DND-41 (cell line): ENCODE measurements at regions not wholly inside any gene's neighbourhood (a gene's known extent, or its start where the extent isn't known, plus 50 kb on each side); places are given as distances from the start of the nearest gene placed in this dataset.
"Not testable (repeated sequence)": the region's sequence is repeated elsewhere in the genome, so short reads cannot be mapped to it uniquely, and the experiment has no call there.

Source experiments
- EZH2 ChIP-seq: IDR thresholded peaks from 3 replicates; pipeline ENCODE4 v1.6.1; 2012; ENCODE audit warnings: borderline replicate concordance, low read depth, mild to moderate bottlenecking, moderate library complexity, low read length, inconsistent platforms; ENCODE audit not compliant: severe bottlenecking
- TF ChIP-seq, protein P1 (sequence below): IDR thresholded peaks from 2 replicates; pipeline ENCODE4 v1.5.1; 2012; ENCODE audit warnings: borderline replicate concordance, low read length, moderate library complexity, mild to moderate bottlenecking; ENCODE audit not compliant: poor library complexity, severe bottlenecking; ENCODE audit errors: extremely low read depth

DNA sequence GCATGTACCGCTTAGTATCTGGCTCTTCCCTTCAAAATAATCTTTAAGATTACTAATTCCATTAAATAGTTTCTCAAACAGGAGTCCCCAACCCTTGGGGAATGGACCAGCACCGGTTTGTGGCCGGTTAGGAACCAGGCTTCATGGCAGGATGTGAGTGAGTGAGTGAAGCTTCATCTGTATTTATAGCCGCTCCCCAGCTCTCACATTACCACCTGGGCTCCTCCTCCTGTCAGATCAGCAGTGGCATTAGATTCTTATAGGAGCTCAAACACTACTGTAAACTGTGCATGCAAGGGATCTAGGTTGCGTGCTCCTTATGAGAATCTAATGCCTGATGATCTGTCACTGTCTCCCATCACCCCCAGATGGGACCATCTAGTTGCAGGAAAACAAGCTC, 332.6 kb upstream of the ZNF608 start:
- TF ChIP-seq, protein P1, sequence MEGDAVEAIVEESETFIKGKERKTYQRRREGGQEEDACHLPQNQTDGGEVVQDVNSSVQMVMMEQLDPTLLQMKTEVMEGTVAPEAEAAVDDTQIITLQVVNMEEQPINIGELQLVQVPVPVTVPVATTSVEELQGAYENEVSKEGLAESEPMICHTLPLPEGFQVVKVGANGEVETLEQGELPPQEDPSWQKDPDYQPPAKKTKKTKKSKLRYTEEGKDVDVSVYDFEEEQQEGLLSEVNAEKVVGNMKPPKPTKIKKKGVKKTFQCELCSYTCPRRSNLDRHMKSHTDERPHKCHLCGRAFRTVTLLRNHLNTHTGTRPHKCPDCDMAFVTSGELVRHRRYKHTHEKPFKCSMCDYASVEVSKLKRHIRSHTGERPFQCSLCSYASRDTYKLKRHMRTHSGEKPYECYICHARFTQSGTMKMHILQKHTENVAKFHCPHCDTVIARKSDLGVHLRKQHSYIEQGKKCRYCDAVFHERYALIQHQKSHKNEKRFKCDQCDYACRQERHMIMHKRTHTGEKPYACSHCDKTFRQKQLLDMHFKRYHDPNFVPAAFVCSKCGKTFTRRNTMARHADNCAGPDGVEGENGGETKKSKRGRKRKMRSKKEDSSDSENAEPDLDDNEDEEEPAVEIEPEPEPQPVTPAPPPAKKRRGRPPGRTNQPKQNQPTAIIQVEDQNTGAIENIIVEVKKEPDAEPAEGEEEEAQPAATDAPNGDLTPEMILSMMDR, result not testable (repeated sequence)
- not testable (repeated sequence) for TF ChIP-seq EZH2
